Activated CD4-positive, alpha-beta T cell treated with anti-CD3 and anti-CD28 coated beads, Interleukin-2, amount 10 ng/mL, durations not matched to agents 7 days and 5 days (primary cell): ENCODE measurements at regions not wholly inside any gene's neighbourhood (a gene's known extent, or its start where the extent isn't known, plus 50 kb on each side); places are given as distances from the start of the nearest gene placed in this dataset.

Experiments used
- CTCF ChIA-PET: fragments of 350-600 bp; sonication (Branson Sonifier 250); formaldehyde crosslinking; loops from one replicate; lab custom pipeline; 2021; ENCODE audit warnings: antibody characterized with exemption; lab: Charles Lee
- POLR2A ChIA-PET: fragments of 350-600 bp; sonication (Branson Sonifier 250); formaldehyde crosslinking; loops from one replicate; lab custom pipeline; 2021; ENCODE audit warnings: antibody characterized with exemption; lab: Charles Lee
- DNase-seq: peaks from one replicate; pipeline ENCODE4 v3.0.0-alpha.2; 2020
- H3K27ac Mint-ChIP-seq: one replicate; pipeline ENCODE4 v1.8.0; 2021; ENCODE audit warnings: mild to moderate bottlenecking, moderate library complexity, mixed read lengths
- H3K27me3 Mint-ChIP-seq: one replicate; pipeline ENCODE4 v1.8.0; 2021; ENCODE audit warnings: mixed read lengths
- H3K36me3 Mint-ChIP-seq: one replicate; pipeline ENCODE4 v1.8.0; 2021; ENCODE audit warnings: low read depth, mixed read lengths
- H3K4me1 Mint-ChIP-seq: one replicate; pipeline ENCODE4 v1.8.0; 2021; ENCODE audit warnings: mixed read lengths
- H3K4me3 Mint-ChIP-seq: one replicate; pipeline ENCODE4 v1.8.0; 2021; ENCODE audit warnings: mild to moderate bottlenecking, moderate library complexity, mixed read lengths
- H3K9me3 Mint-ChIP-seq: one replicate; pipeline ENCODE4 v1.8.0; 2021; ENCODE audit warnings: mixed read lengths

DNA sequence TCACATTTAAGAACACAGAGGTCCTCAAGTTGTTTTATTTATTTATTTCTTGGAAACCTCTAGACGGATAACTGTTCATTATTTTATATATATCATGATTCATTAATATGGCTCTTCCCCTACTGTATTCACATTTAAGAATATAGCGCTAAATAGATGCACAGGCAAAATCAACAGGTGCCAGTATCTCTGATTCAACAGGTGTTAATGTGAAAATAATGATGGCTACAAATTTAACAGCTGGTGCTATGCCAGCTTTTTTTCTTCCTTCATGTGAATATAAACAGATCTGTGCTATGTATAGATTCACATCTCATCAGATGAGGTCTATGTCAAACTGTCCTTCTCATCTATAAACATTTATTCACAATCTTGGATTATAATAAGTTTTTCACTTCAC, 218.5 kb upstream of the NR2F2 start:
- H3K27ac Mint-ChIP-seq = no peak overlapping the region
- H3K4me3 Mint-ChIP-seq = no peak overlapping the region
- H3K9me3 Mint-ChIP-seq = no peaks in the 10 kb centered on the region
- no peaks in the 10 kb centered on the region for H3K27me3 Mint-ChIP-seq
- H3K4me1 Mint-ChIP-seq = no peaks in the 10 kb centered on the region
- no peaks in the 10 kb centered on the region for H3K36me3 Mint-ChIP-seq
- ChIA-PET CTCF (no interaction called here), POLR2A (no interaction called here)
- no peak for DNase-seq

GRCh38 chr15:96115642-96116041, 214.9 kb upstream of the NR2F2 start:
- H3K4me1 Mint-ChIP-seq = no peaks in the 10 kb centered on the region
- H3K27me3 Mint-ChIP-seq = no peaks in the 10 kb centered on the region
- CTCF ChIA-PET = no interaction called here
- no peak overlapping the region for H3K4me3 Mint-ChIP-seq
- no peaks in the 10 kb centered on the region for H3K9me3 Mint-ChIP-seq
- POLR2A ChIA-PET = no interaction called here
- DNase-seq = no peak
- no peak overlapping the region for H3K27ac Mint-ChIP-seq
- no peaks in the 10 kb centered on the region for H3K36me3 Mint-ChIP-seq

DNA sequence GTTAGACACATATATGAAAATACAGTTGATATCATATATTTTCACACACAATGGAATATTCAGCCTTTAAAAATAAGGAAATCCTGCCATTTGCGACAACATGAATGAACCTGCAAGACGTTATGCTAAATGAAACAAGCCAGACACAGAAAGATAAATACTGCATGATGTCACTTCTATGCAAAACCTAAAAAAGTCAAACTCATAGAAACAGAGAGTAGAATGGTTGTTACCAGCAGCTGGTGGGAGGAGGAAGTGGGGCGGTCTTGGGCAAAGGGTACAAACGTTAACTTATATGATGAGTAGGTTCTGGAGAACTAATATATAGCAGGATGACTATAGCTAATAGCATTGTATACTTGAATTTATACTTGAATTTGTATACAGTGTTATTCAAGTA, 213.2 kb upstream of the NR2F2 start:
- Mint-ChIP-seq H3K4me3 (no peak overlapping the region), H3K4me1 (no peaks in the 10 kb centered on the region), H3K9me3 (no peaks in the 10 kb centered on the region), H3K36me3 (no peaks in the 10 kb centered on the region), H3K27me3 (no peaks in the 10 kb centered on the region), H3K27ac (no peak overlapping the region)
- ChIA-PET POLR2A (no interaction called here), CTCF (no interaction called here)
- DNase-seq = no peak

GRCh38 chr15:96119734-96120133, 210.8 kb upstream of the NR2F2 start:
- POLR2A ChIA-PET = no interaction called here
- Mint-ChIP-seq H3K36me3 (no peaks in the 10 kb centered on the region), H3K27ac (no peak overlapping the region)

GRCh38 chr15:96121086-96121920, 209.2 kb upstream of the NR2F2 start:
- ChIA-PET CTCF (no interaction called here), POLR2A (no interaction called here)
- no peaks in the 10 kb centered on the region for H3K4me1 Mint-ChIP-seq
- H3K27ac Mint-ChIP-seq = no peak overlapping the region
- H3K9me3 Mint-ChIP-seq = no peaks in the 10 kb centered on the region
- no peaks in the 10 kb centered on the region for H3K36me3 Mint-ChIP-seq
- no peak overlapping the region for H3K4me3 Mint-ChIP-seq
- no peaks in the 10 kb centered on the region for H3K27me3 Mint-ChIP-seq
- DNase-seq = no peak

More at GRCh38 chr15:96119734-96120133, 210.8 kb upstream of the NR2F2 start:
- H3K4me3 Mint-ChIP-seq = no peak overlapping the region
- CTCF ChIA-PET = no interaction called here
- H3K4me1 Mint-ChIP-seq = no peaks in the 10 kb centered on the region
- DNase-seq = no peak
- H3K9me3 Mint-ChIP-seq = no peaks in the 10 kb centered on the region
- H3K27me3 Mint-ChIP-seq = no peaks in the 10 kb centered on the region

DNA sequence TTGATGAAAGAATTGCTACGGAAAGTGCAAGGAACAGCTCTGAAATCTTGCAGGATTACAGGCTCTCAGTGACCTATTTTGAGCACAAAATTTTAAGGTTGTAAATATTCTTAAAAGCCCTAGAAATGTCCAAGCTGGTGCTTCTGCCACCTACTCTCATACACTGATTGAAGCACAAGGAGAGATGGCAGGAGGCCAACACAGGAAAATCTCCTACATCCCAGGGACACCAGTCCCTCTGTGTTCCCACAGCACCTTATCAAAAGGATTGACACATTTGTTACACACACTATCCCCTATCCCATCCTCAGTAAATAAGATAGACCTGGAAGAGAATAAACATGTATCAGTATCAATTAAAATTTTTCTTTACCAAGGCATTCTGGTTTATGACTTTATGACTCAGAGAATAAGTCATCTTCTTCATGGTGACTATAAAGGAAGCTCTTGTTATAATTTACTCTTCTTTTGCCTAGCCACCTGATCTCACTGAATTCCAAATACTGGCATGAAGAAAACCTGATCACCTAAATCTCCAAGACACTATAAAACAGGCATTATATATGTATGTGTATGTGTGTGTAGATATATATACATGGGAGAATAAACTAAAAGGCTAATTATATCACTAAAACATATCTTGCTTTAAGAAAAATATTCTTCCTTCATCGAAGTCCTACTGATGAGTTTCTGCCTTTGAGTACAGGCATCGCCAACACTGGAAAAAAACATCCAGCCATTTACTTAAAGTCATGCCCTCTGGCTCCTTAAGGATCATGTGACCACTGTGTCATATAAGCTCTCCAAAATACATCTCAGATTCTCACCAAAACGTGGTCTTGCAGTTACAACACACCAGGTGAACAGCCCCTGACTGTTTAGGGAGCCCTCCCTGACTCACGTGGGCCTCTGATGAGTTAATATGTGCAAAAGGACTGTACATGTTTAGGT, 208.1 kb upstream of the NR2F2 start:
- DNase-seq = no peak
- Mint-ChIP-seq H3K9me3 (no peaks in the 10 kb centered on the region), H3K36me3 (no peaks in the 10 kb centered on the region), H3K27me3 (no peaks in the 10 kb centered on the region), H3K27ac (no peak overlapping the region), H3K4me3 (no peak overlapping the region), H3K4me1 (no peaks in the 10 kb centered on the region)
- POLR2A ChIA-PET = no interaction called here
- CTCF ChIA-PET = no interaction called here

GRCh38 chr15:96123028-96123400, 207.5 kb upstream of the NR2F2 start:
- Mint-ChIP-seq H3K36me3 (no peaks in the 10 kb centered on the region), H3K27me3 (no peaks in the 10 kb centered on the region), H3K4me3 (no peak overlapping the region), H3K9me3 (no peaks in the 10 kb centered on the region), H3K4me1 (no peaks in the 10 kb centered on the region), H3K27ac (no peak overlapping the region)
- DNase-seq = no peak
- CTCF ChIA-PET = no interaction called here
- POLR2A ChIA-PET = no interaction called here

DNA sequence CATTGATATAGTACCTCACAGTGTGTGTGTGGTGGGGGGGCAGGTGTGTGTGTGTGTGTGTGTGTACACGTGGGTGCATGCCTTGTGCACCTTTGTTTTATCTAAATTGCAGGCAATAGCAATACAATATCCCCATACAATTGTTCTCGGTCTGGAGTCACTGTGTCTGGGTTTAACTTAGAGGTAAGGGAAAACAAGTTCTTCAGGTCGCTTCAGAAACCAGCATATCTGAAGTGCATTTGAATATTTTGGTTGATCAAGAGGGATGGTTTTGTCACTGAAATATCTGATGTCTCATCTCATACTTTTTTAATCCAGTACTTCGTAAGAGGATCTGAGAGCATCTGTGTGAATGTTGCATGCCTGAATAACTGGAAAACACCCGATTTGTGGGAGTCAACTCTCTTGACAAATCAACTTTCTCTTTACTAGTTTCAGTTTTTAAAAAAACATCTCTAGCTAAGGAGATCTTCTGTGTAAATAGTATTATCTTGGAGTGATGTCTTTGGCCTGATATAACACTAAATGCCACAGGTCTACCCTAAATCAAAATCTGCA, 206.8 kb upstream of the NR2F2 start:
- ChIA-PET POLR2A (no interaction called here), CTCF (no interaction called here)
- no peak overlapping the region for H3K4me3 Mint-ChIP-seq
- no peaks in the 10 kb centered on the region for H3K36me3 Mint-ChIP-seq
- DNase-seq = no peak
- H3K4me1 Mint-ChIP-seq = no peaks in the 10 kb centered on the region
- no peak overlapping the region for H3K27ac Mint-ChIP-seq
- no peaks in the 10 kb centered on the region for H3K27me3 Mint-ChIP-seq
- H3K9me3 Mint-ChIP-seq = no peaks in the 10 kb centered on the region

- H3K9me3 Mint-ChIP-seq = no peaks in the 10 kb centered on the region
- ChIA-PET POLR2A (no interaction called here), CTCF (no interaction called here)
- H3K36me3 Mint-ChIP-seq = no peaks in the 10 kb centered on the region
- H3K4me1 Mint-ChIP-seq = no peaks in the 10 kb centered on the region
- H3K27ac Mint-ChIP-seq = no peak overlapping the region
- no peaks in the 10 kb centered on the region for H3K27me3 Mint-ChIP-seq
- H3K4me3 Mint-ChIP-seq = no peak overlapping the region
- DNase-seq = no peak
These were observed 206.1 kb upstream of the NR2F2 start for GRCh38 chr15:96124436-96124835.

GRCh38 chr15:96125721-96126415, 204.6 kb upstream of the NR2F2 start:
- no peaks in the 10 kb centered on the region for H3K9me3 Mint-ChIP-seq
- no peaks in the 10 kb centered on the region for H3K36me3 Mint-ChIP-seq
- no peak overlapping the region for H3K4me3 Mint-ChIP-seq
- CTCF ChIA-PET = no interaction called here
- H3K27ac Mint-ChIP-seq = no peak overlapping the region
- no peaks in the 10 kb centered on the region for H3K4me1 Mint-ChIP-seq
- H3K27me3 Mint-ChIP-seq = no peaks in the 10 kb centered on the region
- POLR2A ChIA-PET = no interaction called here
- DNase-seq = no peak

GRCh38 chr15:96126859-96127258, 203.6 kb upstream of the NR2F2 start:
- Mint-ChIP-seq H3K36me3 (no peaks in the 10 kb centered on the region), H3K4me3 (no peak overlapping the region), H3K9me3 (no peaks in the 10 kb centered on the region), H3K4me1 (no peaks in the 10 kb centered on the region), H3K27ac (no peak overlapping the region), H3K27me3 (no peaks in the 10 kb centered on the region)
- POLR2A ChIA-PET = no interaction called here
- DNase-seq = no peak
- CTCF ChIA-PET = no interaction called here

DNA sequence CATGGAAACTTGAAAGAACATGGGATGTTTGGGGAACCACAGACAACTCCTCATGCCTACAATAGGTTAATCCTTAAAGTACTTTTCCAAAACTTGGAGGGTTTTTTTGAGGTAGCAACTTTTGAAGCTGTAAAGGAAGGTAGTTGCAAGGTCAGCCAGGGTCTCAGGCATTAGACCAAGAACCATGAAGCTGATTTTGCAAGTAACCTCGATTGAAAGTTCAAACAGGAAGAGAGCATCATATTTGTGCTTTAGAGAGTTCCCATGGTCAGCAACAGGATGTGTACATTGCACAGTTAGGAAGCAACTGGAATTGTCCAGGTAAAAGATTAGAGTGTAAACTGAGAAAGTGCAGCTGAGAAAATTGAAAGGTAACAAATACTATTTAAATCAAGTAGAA, 199.8 kb upstream of the NR2F2 start:
- Mint-ChIP-seq H3K4me3 (no peak overlapping the region), H3K9me3 (no peaks in the 10 kb centered on the region), H3K27me3 (no peaks in the 10 kb centered on the region), H3K27ac (no peak overlapping the region), H3K4me1 (no peaks in the 10 kb centered on the region), H3K36me3 (no peaks in the 10 kb centered on the region)
- POLR2A ChIA-PET = no interaction called here
- CTCF ChIA-PET = no interaction called here
- no peak for DNase-seq

GRCh38 chr15:96132126-96132525, 198.4 kb upstream of the NR2F2 start:
- Mint-ChIP-seq H3K9me3 (no peaks in the 10 kb centered on the region), H3K4me3 (no peak overlapping the region), H3K4me1 (no peaks in the 10 kb centered on the region), H3K36me3 (no peaks in the 10 kb centered on the region), H3K27me3 (no peaks in the 10 kb centered on the region), H3K27ac (no peak overlapping the region)
- DNase-seq = no peak
- CTCF ChIA-PET = no interaction called here
- POLR2A ChIA-PET = no interaction called here
